Inferior parietal cortex (tissue), 1 donor: ENCODE measurements at regions not wholly inside any gene's neighbourhood (a gene's known extent, or its start where the extent isn't known, plus 50 kb on each side); places are given as distances from the start of the nearest gene placed in this dataset.
A peak's percentile ranks its signal among the peaks of the same experiment; 100 is the strongest.
"Not testable (repeated sequence)": the region's sequence is repeated elsewhere in the genome, so short reads cannot be mapped to it uniquely, and the experiment has no call there.

ENCODE experiments used
- DNase-seq: peaks from one replicate; pipeline ENCODE4 v3.0.0-alpha.2; 2016; ENCODE audit errors: extremely low spot score

GRCh38 chr9:82722051-82722450 is 340.9 kb downstream of the RASEF start:
- no peak for DNase-seq

- DNase-seq: no peak
These were observed 340.4 kb downstream of the RASEF start for GRCh38 chr9:82722561-82722960.

- no peak for DNase-seq
These were observed 336.3 kb downstream of the RASEF start for GRCh38 chr9:82726424-82727276.

GRCh38 chr9:82729141-82729540 is 333.8 kb downstream of the RASEF start:
- no peak for DNase-seq

GRCh38 chr9:82729991-82730589 is 332.9 kb downstream of the RASEF start:
- no peak for DNase-seq

- DNase-seq: no peak
These were observed 330.0 kb downstream of the RASEF start for GRCh38 chr9:82732928-82733327.

- no peak for DNase-seq
These were observed 326.8 kb downstream of the RASEF start for GRCh38 chr9:82736126-82736525.

- no peak for DNase-seq
These were observed 326.2 kb downstream of the RASEF start for GRCh38 chr9:82736701-82737100.

GRCh38 chr9:82745919-82746318 is 317.0 kb downstream of the RASEF start:
- DNase-seq: no peak

GRCh38 chr9:82750411-82750913 is 312.5 kb downstream of the RASEF start:
- no peak for DNase-seq

- DNase-seq: no peak
These were observed 305.0 kb downstream of the RASEF start for GRCh38 chr9:82757924-82758323.

- no peak for DNase-seq
These were observed 301.9 kb downstream of the RASEF start for GRCh38 chr9:82761027-82761426.

GRCh38 chr9:82761956-82762355 is 301.0 kb downstream of the RASEF start:
- peak; percentile 40 for DNase-seq

- no peak for DNase-seq
These were observed 299.3 kb downstream of the RASEF start for GRCh38 chr9:82763656-82764055.

GRCh38 chr9:82764061-82764668 is 298.8 kb downstream of the RASEF start:
- no peak for DNase-seq

- not testable (repeated sequence) for DNase-seq
These were observed 288.2 kb downstream of the RASEF start for GRCh38 chr9:82774707-82775231.

- no peak for DNase-seq
These were observed 286.4 kb downstream of the RASEF start for GRCh38 chr9:82776508-82776907.

- DNase-seq: no peak
These were observed 285.6 kb downstream of the RASEF start for GRCh38 chr9:82777366-82777765.

- DNase-seq: not testable (repeated sequence)
These were observed 284.0 kb downstream of the RASEF start for GRCh38 chr9:82778923-82779322.

GRCh38 chr9:82780017-82780416 is 282.9 kb downstream of the RASEF start:
- no peak for DNase-seq

- no peak for DNase-seq
These were observed 281.0 kb downstream of the RASEF start for GRCh38 chr9:82781921-82782392.

- DNase-seq: no peak
These were observed 279.9 kb downstream of the RASEF start for GRCh38 chr9:82783045-82783444.
